Inflammatory macrophage (primary cell): ENCODE measurements at regions not wholly inside any gene's neighbourhood (a gene's known extent, or its start where the extent isn't known, plus 50 kb on each side); places are given as distances from the start of the nearest gene placed in this dataset.
"Not testable (repeated sequence)": the region's sequence is repeated elsewhere in the genome, so short reads cannot be mapped to it uniquely, and the experiment has no call there.

ENCODE experiments used
- DNase-seq, 2 donors: peaks; one replicate each; pipeline ENCODE4 v3.0.0-alpha.2; 2020 to 2022

DNA sequence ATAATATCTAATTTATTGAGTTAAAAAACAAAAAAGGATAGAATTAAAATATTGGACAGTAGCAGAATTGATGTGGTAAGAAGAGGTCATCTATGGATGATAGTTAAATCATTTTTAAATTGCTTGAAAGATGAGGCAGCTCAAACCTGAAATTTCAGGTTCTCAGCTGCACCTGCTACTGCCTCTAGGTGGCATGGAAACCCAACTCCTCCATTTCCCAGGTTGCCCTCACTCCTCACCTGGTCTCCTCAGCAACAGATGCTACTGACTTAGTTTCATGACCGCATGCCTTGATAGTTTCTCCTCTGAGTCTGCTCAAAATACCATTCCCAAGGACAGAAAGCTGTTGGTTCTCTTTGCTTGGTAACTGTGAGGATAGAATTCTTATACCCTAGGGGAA, 148.1 kb downstream of the ABHD5 start:
- no peak for DNase-seq

DNA sequence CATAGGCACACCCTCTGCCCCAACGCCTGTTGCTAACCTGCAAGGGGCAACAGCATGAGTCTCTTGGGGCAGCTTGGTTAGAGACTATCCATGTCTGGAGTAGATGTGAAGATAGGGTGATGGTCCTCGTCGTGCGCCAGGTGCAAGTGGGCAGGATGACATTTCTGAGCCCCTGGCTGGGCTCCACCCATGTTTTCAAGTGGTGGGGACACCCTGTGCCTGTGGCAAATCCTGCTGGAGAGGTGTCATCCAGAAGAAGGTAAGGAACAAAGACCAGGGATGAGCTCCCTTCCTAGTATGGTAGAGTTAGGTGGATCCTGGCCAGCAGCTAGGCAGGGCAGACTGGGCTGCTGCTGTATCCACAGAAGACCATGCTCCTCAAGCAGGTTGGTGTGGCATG, 152.6 kb downstream of the ABHD5 start:
- no peak for DNase-seq

GRCh38 chr3:43844757-43845156, 154.0 kb downstream of the ABHD5 start:
- DNase-seq, result no peak

DNA sequence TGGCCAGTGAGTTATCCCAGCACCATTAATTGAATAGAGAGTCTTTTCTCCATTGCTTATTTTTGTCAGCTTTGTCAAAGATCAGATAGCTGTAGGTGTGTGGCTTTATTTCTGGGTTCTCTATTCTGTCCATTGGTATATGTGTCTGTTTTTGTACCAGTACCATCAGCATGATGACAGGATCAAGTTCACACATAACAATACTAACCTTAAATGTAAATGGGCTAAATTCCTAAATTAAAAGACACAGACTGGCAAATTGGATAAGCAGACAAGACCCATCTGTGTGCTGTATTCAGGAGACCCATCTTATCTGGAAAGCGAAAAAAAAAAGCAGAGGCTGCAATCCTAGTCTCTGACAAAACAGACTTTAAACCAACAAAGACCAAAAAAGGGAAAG, 154.8 kb downstream of the ABHD5 start:
- not testable (repeated sequence) for DNase-seq

GRCh38 chr3:43852066-43852465, 161.3 kb downstream of the ABHD5 start:
- no peak for DNase-seq

DNA sequence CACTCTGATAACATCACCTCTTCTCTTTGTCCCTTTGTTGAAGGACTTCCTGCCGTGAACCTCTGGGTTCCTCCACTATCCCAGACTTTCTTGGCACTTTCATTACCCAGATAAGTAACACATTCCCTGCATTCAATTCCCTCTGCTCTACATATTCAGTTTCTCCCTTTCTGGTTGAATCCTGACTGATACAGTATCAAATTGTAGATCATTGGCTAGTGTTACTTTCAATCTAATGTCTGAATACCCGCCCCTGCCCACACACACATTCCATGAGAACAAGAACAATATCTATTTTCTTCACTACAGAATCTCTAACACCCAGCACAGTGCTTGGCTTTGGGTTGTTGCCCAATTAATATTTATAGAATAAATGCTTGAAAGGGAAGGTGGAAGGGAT, 163.5 kb downstream of the ABHD5 start:
- DNase-seq, result no peak

- DNase-seq, result no peak
These were observed 164.2 kb downstream of the ABHD5 start for GRCh38 chr3:43854916-43855315.

- peak; percentile 78 to 79 for DNase-seq
These were observed 165.0 kb downstream of the ABHD5 start for GRCh38 chr3:43855674-43856299.

DNA sequence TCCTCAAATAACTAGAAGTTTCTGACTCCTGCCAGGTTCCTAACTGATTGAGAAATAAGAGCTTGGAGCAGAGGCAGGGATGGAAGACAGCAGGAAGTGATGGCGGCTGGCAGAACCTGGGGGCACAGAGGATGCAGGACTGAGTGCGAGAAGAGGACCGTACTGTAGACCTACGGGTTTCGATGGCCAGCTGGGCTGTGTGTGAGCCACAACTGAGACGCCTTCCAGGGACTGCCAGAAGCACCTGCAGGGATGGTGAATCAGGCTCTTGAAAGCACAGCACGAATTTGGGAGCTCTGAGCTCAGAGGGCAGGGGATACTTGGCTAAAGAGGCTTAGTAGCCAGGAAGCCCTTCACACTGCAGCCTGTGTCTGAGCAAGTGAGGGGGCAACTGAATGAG, 165.6 kb downstream of the ABHD5 start:
- DNase-seq, result no peak

DNA sequence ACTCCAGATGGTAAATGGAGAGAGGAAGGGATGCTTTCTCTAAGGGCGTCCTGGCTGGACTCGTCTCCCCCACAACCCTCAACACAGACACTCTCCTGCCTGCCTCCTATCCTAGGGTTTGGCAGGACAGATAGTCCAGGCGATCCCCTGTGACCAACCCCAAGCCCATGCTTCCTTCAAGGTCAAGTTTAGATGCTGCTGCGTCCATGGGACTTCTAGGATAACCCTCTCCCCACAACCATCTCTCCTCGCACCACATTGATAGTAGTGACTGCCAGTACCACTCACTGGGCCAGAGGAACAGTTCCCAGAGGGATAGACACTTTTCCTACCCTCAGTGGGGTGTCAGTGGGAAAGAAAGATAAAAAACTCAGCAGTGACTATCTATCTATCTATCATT, 166.0 kb downstream of the ABHD5 start:
- DNase-seq, result no peak

DNA sequence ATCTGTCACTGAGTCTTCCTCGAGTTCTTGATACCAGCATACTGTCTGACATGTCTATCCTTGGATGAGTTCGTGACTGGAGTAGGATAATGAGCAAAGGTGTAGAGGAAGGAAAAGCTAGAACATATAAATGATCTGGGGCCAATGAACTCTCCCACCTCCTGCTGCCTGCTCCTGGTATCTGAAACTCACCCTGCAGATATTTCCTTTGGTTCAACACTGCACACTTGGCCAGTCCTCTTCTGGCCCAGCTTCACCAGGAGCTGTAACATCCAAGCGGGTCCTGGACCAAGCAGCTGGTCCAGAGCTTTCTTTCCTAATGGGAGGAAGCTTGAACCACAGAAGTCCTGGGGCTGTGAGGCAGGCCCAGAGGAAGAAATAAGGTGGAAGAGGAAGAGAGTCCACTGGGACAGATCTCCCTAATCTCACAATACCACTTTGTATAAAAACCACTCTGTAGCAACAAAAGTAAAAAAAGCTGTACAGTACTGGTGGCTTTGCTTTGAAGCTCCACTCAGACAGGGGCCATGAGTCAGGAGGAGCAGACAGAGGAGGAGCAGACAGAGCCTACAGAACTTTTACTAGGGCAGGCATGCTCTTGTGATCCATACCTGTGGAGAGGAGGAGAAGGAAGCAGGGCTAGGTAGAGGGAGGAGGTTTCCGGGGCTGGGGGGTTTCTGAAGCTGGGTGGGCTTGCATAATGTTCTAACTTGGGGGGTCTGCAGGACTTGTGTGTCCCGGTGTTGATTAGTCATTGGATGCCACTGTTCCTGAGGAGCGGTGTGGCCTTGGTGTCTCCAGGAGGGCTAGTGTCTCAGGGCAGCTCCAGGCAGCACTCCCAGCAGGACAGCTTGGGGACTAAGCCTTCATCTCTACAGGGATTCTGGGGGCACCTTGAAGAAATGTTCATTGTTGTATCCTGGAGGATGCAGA, 166.9 kb downstream of the ABHD5 start:
- no peak for DNase-seq

- DNase-seq, result no peak
These were observed 167.6 kb downstream of the ABHD5 start for GRCh38 chr3:43858294-43858701.

DNA sequence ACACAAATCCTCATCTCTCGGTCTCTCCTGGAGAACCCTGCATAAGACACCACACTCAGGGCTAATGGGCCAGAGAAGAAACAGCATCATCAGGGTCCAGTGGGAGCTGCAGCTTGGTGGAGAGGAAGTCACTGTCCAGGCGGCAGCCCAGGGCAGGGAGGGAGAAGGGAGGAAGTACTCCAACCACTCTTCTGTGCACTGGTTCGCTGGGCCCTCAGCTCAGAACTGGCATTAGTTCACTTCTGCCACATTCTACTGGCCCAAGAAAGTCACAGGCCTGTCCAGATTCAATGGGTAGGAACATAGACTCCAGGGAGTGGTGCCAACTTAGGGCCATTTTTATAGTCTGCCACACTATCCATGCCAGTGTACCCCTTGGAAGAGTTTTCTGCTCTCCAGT, 169.0 kb downstream of the ABHD5 start:
- peak; percentile 11 to 44 for DNase-seq

- no peak for DNase-seq
These were observed 170.9 kb downstream of the ABHD5 start for GRCh38 chr3:43861635-43862034.

DNA sequence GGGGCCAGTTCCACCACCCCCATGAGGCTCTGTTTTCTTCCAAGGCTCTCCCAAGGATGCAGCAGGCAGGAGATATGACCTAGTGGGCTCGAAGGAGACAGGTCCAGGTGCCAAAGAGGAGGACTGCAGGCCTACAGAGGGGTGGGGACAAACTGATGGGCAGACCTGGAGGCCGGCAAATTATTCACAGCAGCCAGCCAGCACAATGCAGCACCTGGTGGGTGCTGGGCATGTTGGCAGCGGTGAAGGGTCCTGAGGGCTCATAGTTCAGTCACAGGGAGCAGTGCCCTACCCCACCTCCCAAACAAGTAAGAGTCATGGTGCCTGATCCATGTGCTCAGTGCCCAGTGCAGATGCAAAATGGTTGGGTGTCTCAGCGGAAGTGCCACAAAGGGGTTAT, 171.7 kb downstream of the ABHD5 start:
- DNase-seq, result no peak

- no peak for DNase-seq
These were observed 172.5 kb downstream of the ABHD5 start for GRCh38 chr3:43862992-43863805.

- no peak for DNase-seq
These were observed 173.5 kb downstream of the ABHD5 start for GRCh38 chr3:43863966-43864933.

DNA sequence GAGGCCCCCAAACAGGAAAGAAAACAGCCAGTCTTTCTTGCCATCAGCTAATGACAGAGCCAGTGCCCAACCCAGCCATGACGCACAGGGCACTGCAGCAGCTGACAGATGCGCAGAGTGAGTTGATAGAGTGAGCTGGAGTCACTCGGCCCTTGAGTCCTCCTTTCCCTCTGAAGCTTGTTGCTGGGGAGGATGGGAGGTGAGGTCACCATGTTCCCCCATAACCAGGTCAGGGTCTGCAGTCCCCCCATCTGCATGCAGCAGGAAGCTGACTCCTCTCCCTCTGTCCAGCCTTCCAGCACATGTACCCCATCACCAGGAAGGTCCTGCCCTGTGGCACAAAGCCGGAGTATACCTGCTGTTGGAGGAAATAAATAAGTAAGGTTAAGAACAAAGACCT, 174.6 kb downstream of the ABHD5 start:
- no peak for DNase-seq

GRCh38 chr3:43865887-43866528, 175.3 kb downstream of the ABHD5 start:
- DNase-seq, result no peak

- DNase-seq, result no peak
These were observed 176.0 kb downstream of the ABHD5 start for GRCh38 chr3:43866529-43867353.
